Natural killer cell (primary cell): ENCODE measurements at regions not wholly inside any gene's neighbourhood (a gene's known extent, or its start where the extent isn't known, plus 50 kb on each side); places are given as distances from the start of the nearest gene placed in this dataset.

Experiments used
- ATAC-seq, 3 donors: fragments of 150-1000 bp in 2 of 3; fragments of 200-7000 bp in 1 of 3; cut with Tn5 transposase; 1 replicate in 1 of 3; 2 replicates in 2 of 3; pipeline ENCODE4 v1.10.0; 2021; ENCODE audit warnings: mild to moderate bottlenecking in 2 of 3, moderate library complexity in 2 of 3
- DNase-seq, 2 donors: peaks; one replicate each; pipeline versions ENCODE4 v3.0.0 to v3.0.0-alpha.2; 2013 to 2021; ENCODE audit warnings: mixed read lengths in 1 of 2
- H3K27ac ChIP-seq: one replicate; pipeline ENCODE4 v1.5.1; 2013; ENCODE audit warnings: mild to moderate bottlenecking, low read length
- H3K27me3 ChIP-seq: one replicate; pipeline ENCODE4 v1.6.1; 2013; ENCODE audit warnings: low read length; ENCODE audit not compliant: control insufficient read depth, insufficient read depth
- H3K36me3 ChIP-seq: one replicate; pipeline ENCODE4 v1.6.1; 2013; ENCODE audit warnings: low read length; ENCODE audit not compliant: control insufficient read depth, insufficient read depth
- H3K4me1 ChIP-seq: one replicate; pipeline ENCODE4 v1.6.1; 2013; ENCODE audit warnings: low read length; ENCODE audit not compliant: control insufficient read depth, insufficient read depth
- H3K4me3 ChIP-seq: one replicate; pipeline ENCODE4 v1.5.1; 2013; ENCODE audit warnings: low read length
- H3K9me3 ChIP-seq: one replicate; pipeline ENCODE4 v1.6.1; 2013; ENCODE audit warnings: low read length; ENCODE audit not compliant: control insufficient read depth, insufficient read depth
- H3K27ac Mint-ChIP-seq, 2 donors: one replicate each; pipeline ENCODE4 v1.8.0; 2022; ENCODE audit warnings: mild to moderate bottlenecking in 2 of 2, mixed read lengths in 2 of 2, moderate library complexity in 1 of 2
- H3K27me3 Mint-ChIP-seq, 2 donors: one replicate each; pipeline ENCODE4 v1.8.0; 2022; ENCODE audit warnings: low read depth in 2 of 2, mixed read lengths in 2 of 2
- H3K36me3 Mint-ChIP-seq: one replicate; pipeline ENCODE4 v1.8.0; 2022; ENCODE audit warnings: mixed read lengths
- H3K4me1 Mint-ChIP-seq, 2 donors: one replicate each; pipeline ENCODE4 v1.8.0; 2022; ENCODE audit warnings: mixed read lengths in 2 of 2
- H3K4me3 Mint-ChIP-seq: one replicate; pipeline ENCODE4 v1.8.0; 2022; ENCODE audit warnings: mild to moderate bottlenecking, moderate library complexity, mixed read lengths
- H3K9me3 Mint-ChIP-seq, 2 donors: one replicate each; pipeline ENCODE4 v1.8.0; 2022; ENCODE audit warnings: mixed read lengths in 2 of 2
- WGBS: methylation state at CpG from one replicate; pipeline ENCODE4 v1.1.7; 2013; ENCODE audit warnings: missing lambda C conversion rate; ENCODE audit not compliant: insufficient coverage; 5-methylcytosine and 5-hydroxymethylcytosine counted together
- intact Hi-C: fragments of 100-400 bp; cut with micrococcal nuclease; formaldehyde crosslinking; loops from one replicate; pipeline ENCODE4 v1.14.2; 2022
- TF ChIP-seq, protein P1 (sequence below): fragments of 200-600 bp; IDR thresholded peaks from one replicate; pipeline ENCODE4 v1.8.0; 2022; ENCODE audit warnings: antibody characterized with exemption

- H3K4me1 Mint-ChIP-seq, result no peaks in the 10 kb centered on the region
- no peaks in the 10 kb centered on the region for H3K36me3 Mint-ChIP-seq
- H3K27ac Mint-ChIP-seq, result no peak overlapping the region
- no peak overlapping the region for H3K4me3 ChIP-seq
- no peak overlapping the region for H3K27ac ChIP-seq
- H3K4me1 ChIP-seq, result no peaks in the 10 kb centered on the region
- peaks cover 24 to 56% of the 10 kb centered on the region in 2 donors for H3K27me3 Mint-ChIP-seq
- H3K27me3 ChIP-seq, result no peaks in the 10 kb centered on the region
- ATAC-seq (no peak), DNase-seq (no peak)
- H3K4me3 Mint-ChIP-seq, result no peak overlapping the region
- no peaks in the 10 kb centered on the region for H3K9me3 Mint-ChIP-seq
- H3K9me3 ChIP-seq, result no peaks in the 10 kb centered on the region
- intact Hi-C loops, result no loop called here
- WGBS, result 89% methylated on average over 13 of the region's 13 CpGs
- no peaks in the 10 kb centered on the region for H3K36me3 ChIP-seq
- TF ChIP-seq, protein P1, sequence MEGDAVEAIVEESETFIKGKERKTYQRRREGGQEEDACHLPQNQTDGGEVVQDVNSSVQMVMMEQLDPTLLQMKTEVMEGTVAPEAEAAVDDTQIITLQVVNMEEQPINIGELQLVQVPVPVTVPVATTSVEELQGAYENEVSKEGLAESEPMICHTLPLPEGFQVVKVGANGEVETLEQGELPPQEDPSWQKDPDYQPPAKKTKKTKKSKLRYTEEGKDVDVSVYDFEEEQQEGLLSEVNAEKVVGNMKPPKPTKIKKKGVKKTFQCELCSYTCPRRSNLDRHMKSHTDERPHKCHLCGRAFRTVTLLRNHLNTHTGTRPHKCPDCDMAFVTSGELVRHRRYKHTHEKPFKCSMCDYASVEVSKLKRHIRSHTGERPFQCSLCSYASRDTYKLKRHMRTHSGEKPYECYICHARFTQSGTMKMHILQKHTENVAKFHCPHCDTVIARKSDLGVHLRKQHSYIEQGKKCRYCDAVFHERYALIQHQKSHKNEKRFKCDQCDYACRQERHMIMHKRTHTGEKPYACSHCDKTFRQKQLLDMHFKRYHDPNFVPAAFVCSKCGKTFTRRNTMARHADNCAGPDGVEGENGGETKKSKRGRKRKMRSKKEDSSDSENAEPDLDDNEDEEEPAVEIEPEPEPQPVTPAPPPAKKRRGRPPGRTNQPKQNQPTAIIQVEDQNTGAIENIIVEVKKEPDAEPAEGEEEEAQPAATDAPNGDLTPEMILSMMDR, result no peak
Observed at GRCh38 chr2:11068856-11069526, 86.3 kb upstream of the SLC66A3 start.

GRCh38 chr2:11069566-11070185 lies 85.6 kb upstream of the SLC66A3 start:
- no peak for DNase-seq
- no peaks in the 10 kb centered on the region for H3K36me3 ChIP-seq
- H3K9me3 ChIP-seq, result no peaks in the 10 kb centered on the region
- Mint-ChIP-seq H3K27ac (no peak overlapping the region), H3K4me1 (no peaks in the 10 kb centered on the region), H3K36me3 (no peaks in the 10 kb centered on the region), H3K4me3 (no peak overlapping the region), H3K27me3 (peaks cover 22 to 53% of the 10 kb centered on the region in 2 donors), H3K9me3 (no peaks in the 10 kb centered on the region)
- no peaks in the 10 kb centered on the region for H3K27me3 ChIP-seq
- intact Hi-C loops, result no loop called here
- WGBS, result 98% methylated on average over 9 of the region's 10 CpGs
- TF ChIP-seq, protein P1, result no peak
- no peak for ATAC-seq
- H3K4me1 ChIP-seq, result no peaks in the 10 kb centered on the region
- no peak overlapping the region for H3K4me3 ChIP-seq
- H3K27ac ChIP-seq, result no peak overlapping the region

GRCh38 chr2:11071211-11071610 lies 84.1 kb upstream of the SLC66A3 start:
- no peaks in the 10 kb centered on the region for H3K36me3 ChIP-seq
- Mint-ChIP-seq H3K36me3 (no peaks in the 10 kb centered on the region), H3K27me3 (peaks cover 16 to 38% of the 10 kb centered on the region in 2 donors), H3K4me3 (no peak overlapping the region), H3K9me3 (no peaks in the 10 kb centered on the region), H3K4me1 (no peaks in the 10 kb centered on the region), H3K27ac (no peak overlapping the region)
- H3K9me3 ChIP-seq, result no peaks in the 10 kb centered on the region
- DNase-seq, result peak in 1 of 2 donors; percentile 14
- intact Hi-C loops, result no loop called here
- H3K4me3 ChIP-seq, result no peak overlapping the region
- H3K4me1 ChIP-seq, result no peaks in the 10 kb centered on the region
- 69% methylated on average over 6 of the region's 7 CpGs for WGBS
- no peaks in the 10 kb centered on the region for H3K27me3 ChIP-seq
- TF ChIP-seq, protein P1, result no peak
- no peak overlapping the region for H3K27ac ChIP-seq
- ATAC-seq, result no peak
